Neural crest cell (in vitro differentiated cells): ENCODE measurements at regions not wholly inside any gene's neighbourhood (a gene's known extent, or its start where the extent isn't known, plus 50 kb on each side); places are given as distances from the start of the nearest gene placed in this dataset.

ENCODE experiments used
- DNase-seq: peaks from one replicate; pipeline ENCODE4 v3.0.0; 2021; ENCODE audit warnings: low read depth, mixed read lengths, low spot score
- H3K27ac Mint-ChIP-seq: one replicate; pipeline ENCODE4 v1.8.0; 2021; ENCODE audit warnings: mild to moderate bottlenecking, mixed read lengths; ENCODE audit not compliant: unreplicated experiment
- H3K27me3 Mint-ChIP-seq: 2 replicates; pipeline ENCODE4 v1.8.0; 2021; ENCODE audit warnings: low read depth, mild to moderate bottlenecking, mixed read lengths
- H3K36me3 Mint-ChIP-seq: 2 replicates; pipeline ENCODE4 v1.8.0; 2021; ENCODE audit warnings: low read depth, mild to moderate bottlenecking, mixed read lengths
- H3K4me1 Mint-ChIP-seq: 2 replicates; pipeline ENCODE4 v1.8.0; 2021; ENCODE audit warnings: mixed read lengths
- H3K4me3 Mint-ChIP-seq: one replicate; pipeline ENCODE4 v1.8.0; 2021; ENCODE audit warnings: mild to moderate bottlenecking, mixed read lengths
- H3K9me3 Mint-ChIP-seq: 2 replicates; pipeline ENCODE4 v1.8.0; 2021; ENCODE audit warnings: mixed read lengths
- CTCF ChIP-seq: fragments of 200-600 bp; sonication (generic); conservative IDR thresholded peaks from 2 replicates; pipeline ENCODE4 v1.5.0; 2021; ENCODE audit warnings: antibody characterized with exemption, mild to moderate bottlenecking

GRCh38 chr9:18046068-18046467 is 427.9 kb upstream of the ADAMTSL1 start:
- no peak for DNase-seq
- Mint-ChIP-seq H3K4me3 (no peak overlapping the region), H3K9me3 (peaks cover 5% of the 10 kb centered on the region), H3K36me3 (no peaks in the 10 kb centered on the region), H3K27ac (peak overlapping the region; percentile 70), H3K27me3 (no peaks in the 10 kb centered on the region), H3K4me1 (peaks cover 22% of the 10 kb centered on the region)
- TF ChIP-seq CTCF = no peak

- no peak for DNase-seq
- H3K9me3 Mint-ChIP-seq = peaks cover 5% of the 10 kb centered on the region
- H3K27ac Mint-ChIP-seq = no peak overlapping the region
- H3K36me3 Mint-ChIP-seq = no peaks in the 10 kb centered on the region
- H3K27me3 Mint-ChIP-seq = no peaks in the 10 kb centered on the region
- no peaks in the 10 kb centered on the region for H3K4me1 Mint-ChIP-seq
- no peak for TF ChIP-seq CTCF
- H3K4me3 Mint-ChIP-seq = no peak overlapping the region
These were observed 422.3 kb upstream of the ADAMTSL1 start for GRCh38 chr9:18051638-18052037.

GRCh38 chr9:18052060-18052459 is 421.9 kb upstream of the ADAMTSL1 start:
- no peak for DNase-seq
- no peak for TF ChIP-seq CTCF
- Mint-ChIP-seq H3K4me3 (no peak overlapping the region), H3K27me3 (no peaks in the 10 kb centered on the region), H3K27ac (no peak overlapping the region), H3K4me1 (no peaks in the 10 kb centered on the region), H3K9me3 (peaks cover 5% of the 10 kb centered on the region), H3K36me3 (no peaks in the 10 kb centered on the region)

GRCh38 chr9:18056269-18056992 is 417.5 kb upstream of the ADAMTSL1 start:
- Mint-ChIP-seq H3K4me3 (no peak overlapping the region), H3K27ac (no peak overlapping the region), H3K27me3 (no peaks in the 10 kb centered on the region), H3K36me3 (no peaks in the 10 kb centered on the region), H3K9me3 (no peaks in the 10 kb centered on the region), H3K4me1 (peaks cover 4% of the 10 kb centered on the region)
- DNase-seq = no peak
- TF ChIP-seq CTCF = no peak

GRCh38 chr9:18056993-18057369 is 417.0 kb upstream of the ADAMTSL1 start:
- Mint-ChIP-seq H3K36me3 (no peaks in the 10 kb centered on the region), H3K4me1 (peaks cover 4% of the 10 kb centered on the region), H3K27ac (no peak overlapping the region), H3K4me3 (no peak overlapping the region), H3K27me3 (no peaks in the 10 kb centered on the region), H3K9me3 (no peaks in the 10 kb centered on the region)
- TF ChIP-seq CTCF = no peak
- no peak for DNase-seq
